ENCODE measurements at regions not wholly inside any gene's neighbourhood (a gene's known extent, or its start where the extent isn't known, plus 50 kb on each side); places are given as distances from the start of the nearest gene placed in this dataset.

DNA sequence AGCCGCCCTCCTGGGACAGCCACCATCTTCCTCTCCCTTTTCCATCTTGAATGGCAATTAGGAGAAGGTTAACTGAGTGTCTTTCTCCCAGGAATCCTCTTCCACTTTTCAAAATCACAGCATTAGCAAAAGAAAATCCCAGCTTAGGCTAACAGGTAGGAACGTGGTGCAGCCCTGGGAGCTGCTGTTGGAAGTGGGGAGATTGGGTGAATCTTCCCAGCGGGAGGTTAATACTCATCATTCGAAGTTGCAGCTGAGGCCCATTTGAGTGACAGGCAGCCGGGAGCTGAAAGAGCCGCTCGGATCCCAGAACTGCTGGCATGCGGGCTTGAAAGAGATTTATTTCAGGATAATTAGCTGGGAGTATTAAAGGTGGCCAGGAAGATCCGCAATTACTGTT, 306.0 kb downstream of the BCL11A start:
- TF ChIP-seq, protein P1, sequence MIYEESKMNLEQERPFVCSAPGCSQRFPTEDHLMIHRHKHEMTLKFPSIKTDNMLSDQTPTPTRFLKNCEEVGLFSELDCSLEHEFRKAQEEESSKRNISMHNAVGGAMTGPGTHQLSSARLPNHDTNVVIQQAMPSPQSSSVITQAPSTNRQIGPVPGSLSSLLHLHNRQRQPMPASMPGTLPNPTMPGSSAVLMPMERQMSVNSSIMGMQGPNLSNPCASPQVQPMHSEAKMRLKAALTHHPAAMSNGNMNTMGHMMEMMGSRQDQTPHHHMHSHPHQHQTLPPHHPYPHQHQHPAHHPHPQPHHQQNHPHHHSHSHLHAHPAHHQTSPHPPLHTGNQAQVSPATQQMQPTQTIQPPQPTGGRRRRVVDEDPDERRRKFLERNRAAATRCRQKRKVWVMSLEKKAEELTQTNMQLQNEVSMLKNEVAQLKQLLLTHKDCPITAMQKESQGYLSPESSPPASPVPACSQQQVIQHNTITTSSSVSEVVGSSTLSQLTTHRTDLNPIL (CRISPR knock-in tag; IDR thresholded peaks at IDR 0.05; ENCODE audit: low read depth): no peak
- TF ChIP-seq ISL1 (CRISPR knock-in tag; IDR thresholded peaks at IDR 0.05) (no peak), TOX (CRISPR knock-in tag; IDR thresholded peaks at IDR 0.05; ENCODE audit: borderline replicate concordance) (no peak), ZNF70 (CRISPR knock-in tag; IDR thresholded peaks at IDR 0.05) (no peak), ZFP30 (CRISPR knock-in tag; IDR thresholded peaks at IDR 0.05) (no peak), ZFP3 (CRISPR knock-in tag; IDR thresholded peaks at IDR 0.05) (no peak), BACH2 (CRISPR knock-in tag; IDR thresholded peaks at IDR 0.05; ENCODE audit: borderline replicate concordance) (no peak), TCF4 (CRISPR knock-in tag; IDR thresholded peaks at IDR 0.05; ENCODE audit: borderline replicate concordance) (no peak), PPARA (CRISPR knock-in tag; IDR thresholded peaks at IDR 0.05; ENCODE audit: borderline replicate concordance) (no peak), ZNF8 (CRISPR knock-in tag; IDR thresholded peaks at IDR 0.05) (no peak), ARNTL (CRISPR knock-in tag; IDR thresholded peaks at IDR 0.05; ENCODE audit: borderline replicate concordance, low read depth) (no peak)
- TF ChIP-seq, protein P2, sequence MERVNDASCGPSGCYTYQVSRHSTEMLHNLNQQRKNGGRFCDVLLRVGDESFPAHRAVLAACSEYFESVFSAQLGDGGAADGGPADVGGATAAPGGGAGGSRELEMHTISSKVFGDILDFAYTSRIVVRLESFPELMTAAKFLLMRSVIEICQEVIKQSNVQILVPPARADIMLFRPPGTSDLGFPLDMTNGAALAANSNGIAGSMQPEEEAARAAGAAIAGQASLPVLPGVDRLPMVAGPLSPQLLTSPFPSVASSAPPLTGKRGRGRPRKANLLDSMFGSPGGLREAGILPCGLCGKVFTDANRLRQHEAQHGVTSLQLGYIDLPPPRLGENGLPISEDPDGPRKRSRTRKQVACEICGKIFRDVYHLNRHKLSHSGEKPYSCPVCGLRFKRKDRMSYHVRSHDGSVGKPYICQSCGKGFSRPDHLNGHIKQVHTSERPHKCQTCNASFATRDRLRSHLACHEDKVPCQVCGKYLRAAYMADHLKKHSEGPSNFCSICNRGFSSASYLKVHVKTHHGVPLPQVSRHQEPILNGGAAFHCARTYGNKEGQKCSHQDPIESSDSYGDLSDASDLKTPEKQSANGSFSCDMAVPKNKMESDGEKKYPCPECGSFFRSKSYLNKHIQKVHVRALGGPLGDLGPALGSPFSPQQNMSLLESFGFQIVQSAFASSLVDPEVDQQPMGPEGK (CRISPR knock-in tag; IDR thresholded peaks at IDR 0.05; ENCODE audit: borderline replicate concordance): no peak
- TF ChIP-seq, protein P3, sequence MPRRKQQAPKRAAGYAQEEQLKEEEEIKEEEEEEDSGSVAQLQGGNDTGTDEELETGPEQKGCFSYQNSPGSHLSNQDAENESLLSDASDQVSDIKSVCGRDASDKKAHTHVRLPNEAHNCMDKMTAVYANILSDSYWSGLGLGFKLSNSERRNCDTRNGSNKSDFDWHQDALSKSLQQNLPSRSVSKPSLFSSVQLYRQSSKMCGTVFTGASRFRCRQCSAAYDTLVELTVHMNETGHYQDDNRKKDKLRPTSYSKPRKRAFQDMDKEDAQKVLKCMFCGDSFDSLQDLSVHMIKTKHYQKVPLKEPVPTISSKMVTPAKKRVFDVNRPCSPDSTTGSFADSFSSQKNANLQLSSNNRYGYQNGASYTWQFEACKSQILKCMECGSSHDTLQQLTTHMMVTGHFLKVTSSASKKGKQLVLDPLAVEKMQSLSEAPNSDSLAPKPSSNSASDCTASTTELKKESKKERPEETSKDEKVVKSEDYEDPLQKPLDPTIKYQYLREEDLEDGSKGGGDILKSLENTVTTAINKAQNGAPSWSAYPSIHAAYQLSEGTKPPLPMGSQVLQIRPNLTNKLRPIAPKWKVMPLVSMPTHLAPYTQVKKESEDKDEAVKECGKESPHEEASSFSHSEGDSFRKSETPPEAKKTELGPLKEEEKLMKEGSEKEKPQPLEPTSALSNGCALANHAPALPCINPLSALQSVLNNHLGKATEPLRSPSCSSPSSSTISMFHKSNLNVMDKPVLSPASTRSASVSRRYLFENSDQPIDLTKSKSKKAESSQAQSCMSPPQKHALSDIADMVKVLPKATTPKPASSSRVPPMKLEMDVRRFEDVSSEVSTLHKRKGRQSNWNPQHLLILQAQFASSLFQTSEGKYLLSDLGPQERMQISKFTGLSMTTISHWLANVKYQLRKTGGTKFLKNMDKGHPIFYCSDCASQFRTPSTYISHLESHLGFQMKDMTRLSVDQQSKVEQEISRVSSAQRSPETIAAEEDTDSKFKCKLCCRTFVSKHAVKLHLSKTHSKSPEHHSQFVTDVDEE (CRISPR knock-in tag; IDR thresholded peaks at IDR 0.05): no peak
